Trophoblast cell (in vitro differentiated cells and primary cell): ENCODE measurements at regions not wholly inside any gene's neighbourhood (a gene's known extent, or its start where the extent isn't known, plus 50 kb on each side); places are given as distances from the start of the nearest gene placed in this dataset.
"Not testable (repeated sequence)": the region's sequence is repeated elsewhere in the genome, so short reads cannot be mapped to it uniquely, and the experiment has no call there.

Experiments used
- DNase-seq, 2 donors: peaks; one replicate each; pipeline ENCODE4 v3.0.0-alpha.2; 2016
- H2AFZ ChIP-seq: 2 replicates; pipeline ENCODE4 v1.6.1; 2013; ENCODE audit warnings: low read length, moderate library complexity, mild to moderate bottlenecking; ENCODE audit not compliant: insufficient read depth, poor library complexity
- H2AK5ac ChIP-seq: 2 replicates; pipeline ENCODE4 v1.6.1; 2013; ENCODE audit warnings: mild to moderate bottlenecking, low read length
- H2BK120ac ChIP-seq: 2 replicates; pipeline ENCODE4 v1.6.1; 2013; ENCODE audit warnings: low read length, mild to moderate bottlenecking, moderate library complexity; ENCODE audit not compliant: insufficient read depth, poor library complexity
- H2BK12ac ChIP-seq: 2 replicates; pipeline ENCODE4 v1.6.1; 2013; ENCODE audit warnings: mild to moderate bottlenecking, low read length, moderate library complexity
- H2BK5ac ChIP-seq: 2 replicates; pipeline ENCODE4 v1.6.1; 2013; ENCODE audit warnings: low read length, low read depth, moderate library complexity, mild to moderate bottlenecking; ENCODE audit not compliant: poor library complexity
- H3K14ac ChIP-seq: 2 replicates; pipeline ENCODE4 v1.6.1; 2013; ENCODE audit warnings: mild to moderate bottlenecking, low read length
- H3K18ac ChIP-seq: 2 replicates; pipeline ENCODE4 v1.6.1; 2013; ENCODE audit warnings: mild to moderate bottlenecking, low read length
- H3K23ac ChIP-seq: 2 replicates; pipeline ENCODE4 v1.6.1; 2013; ENCODE audit warnings: low read length
- H3K27ac ChIP-seq: 2 replicates; pipeline ENCODE4 v1.5.1; 2013; ENCODE audit warnings: low read depth, mild to moderate bottlenecking, inconsistent platforms, low read length, moderate library complexity
- H3K27me3 ChIP-seq: 2 replicates; pipeline ENCODE4 v1.6.1; 2013; ENCODE audit warnings: inconsistent platforms, mild to moderate bottlenecking, low read length, moderate library complexity; ENCODE audit not compliant: insufficient read depth
- H3K36me3 ChIP-seq, 2 experiments: 1 replicate in 1 of 2; 2 replicates in 1 of 2; pipeline ENCODE4 v1.6.1; 2013; ENCODE audit warnings: low read length in 2 of 2, mild to moderate bottlenecking in 2 of 2, moderate library complexity in 1 of 2; ENCODE audit not compliant: insufficient read depth in 2 of 2, control insufficient read depth in 1 of 2
- H3K4ac ChIP-seq: 2 replicates; pipeline ENCODE4 v1.6.1; 2013; ENCODE audit warnings: low read depth, mild to moderate bottlenecking, low read length, moderate library complexity
- H3K4me1 ChIP-seq, 2 experiments: 1 replicate in 1 of 2; 2 replicates in 1 of 2; pipeline ENCODE4 v1.6.1; 2013; ENCODE audit warnings: low read length in 2 of 2, mild to moderate bottlenecking in 2 of 2, moderate library complexity in 1 of 2; ENCODE audit not compliant: insufficient read depth in 2 of 2, control insufficient read depth in 1 of 2
- H3K4me2 ChIP-seq: 2 replicates; pipeline ENCODE4 v1.6.1; 2013; ENCODE audit warnings: inconsistent platforms, mild to moderate bottlenecking, low read length, moderate library complexity
- H3K4me3 ChIP-seq: 2 replicates; pipeline ENCODE4 v1.5.1; 2013; ENCODE audit warnings: mild to moderate bottlenecking, low read depth, low read length, inconsistent platforms
- H3K79me1 ChIP-seq: one replicate; pipeline ENCODE4 v1.6.1; 2013; ENCODE audit warnings: low read length
- H3K79me2 ChIP-seq: 2 replicates; pipeline ENCODE4 v1.6.1; 2013; ENCODE audit warnings: low read length, mild to moderate bottlenecking; ENCODE audit not compliant: control insufficient read depth, insufficient read depth, poor library complexity
- H3K9ac ChIP-seq: 2 replicates; pipeline ENCODE4 v1.6.1; 2013; ENCODE audit warnings: mild to moderate bottlenecking, low read length
- H3K9me3 ChIP-seq: 2 replicates; pipeline ENCODE4 v1.6.1; 2013; ENCODE audit warnings: low read depth, mild to moderate bottlenecking, control low read depth, inconsistent platforms, low read length; ENCODE audit not compliant: insufficient read depth
- H4K12ac ChIP-seq: 2 replicates; pipeline ENCODE4 v1.6.1; 2013; ENCODE audit warnings: low read depth, mild to moderate bottlenecking, low read length, moderate library complexity
- H4K8ac ChIP-seq: 2 replicates; pipeline ENCODE4 v1.6.1; 2013; ENCODE audit warnings: low read depth, mild to moderate bottlenecking, low read length, moderate library complexity
- H4K91ac ChIP-seq: one replicate; pipeline ENCODE4 v1.6.1; 2013; ENCODE audit warnings: low read depth, mild to moderate bottlenecking, low read length, moderate library complexity
- WGBS: extraction: QIAGEN DNeasy Blood & Tissue Kit; methylation state at CpG from one replicate; pipeline ENCODE4 v1.1.7; 2013; ENCODE audit warnings: missing lambda C conversion rate; ENCODE audit not compliant: insufficient read length, insufficient coverage; ENCODE audit errors: extremely low coverage; 5-methylcytosine and 5-hydroxymethylcytosine counted together

- no peak for DNase-seq
- Histone ChIP-seq H3K4me2 (peak overlapping the region; percentile 86), H3K9ac (no peak overlapping the region), H2BK5ac (no peak overlapping the region), H3K4me1 (peaks cover 0 to 7% of the 10 kb centered on the region in 2 experiments), H2BK12ac (no peak overlapping the region), H3K27me3 (peaks cover 17% of the 10 kb centered on the region), H4K8ac (no peak overlapping the region), H2AFZ (no peak overlapping the region), H2BK120ac (no peak overlapping the region), H4K12ac (no peak overlapping the region), H3K14ac (no peak overlapping the region), H3K23ac (no peak overlapping the region), H3K4ac (no peak overlapping the region), H3K79me2 (no peaks in the 10 kb centered on the region), H3K18ac (no peak overlapping the region), H3K4me3 (peak overlapping the region; percentile 12), H3K27ac (no peak overlapping the region), H2AK5ac (no peak overlapping the region), H4K91ac (no peak overlapping the region), H3K79me1 (no peaks in the 10 kb centered on the region), H3K36me3 (no peaks in the 10 kb centered on the region), H3K9me3 (no peaks in the 10 kb centered on the region)
- no CpG with 5 or more reads among the region's 24 CpGs for WGBS
Measured at GRCh38 chr13:25018729-25019115, 77.2 kb upstream of the PABPC3 start.

- no CpG with 5 or more reads among the region's 16 CpGs for whole genome bisulfite sequencing
Measured at GRCh38 chr13:25019741-25020140, 76.2 kb upstream of the PABPC3 start.

GRCh38 chr13:25024175-25024574, 71.8 kb upstream of the PABPC3 start:
- H3K79me2 ChIP-seq: no peaks in the 10 kb centered on the region
- H2BK5ac ChIP-seq: no peak overlapping the region
- no peak overlapping the region for H2AFZ ChIP-seq
- no peak for DNase-seq
- H3K23ac ChIP-seq: no peak overlapping the region
- H3K27me3 ChIP-seq: peaks cover 3% of the 10 kb centered on the region
- no peaks in the 10 kb centered on the region for H3K79me1 ChIP-seq
- no peak overlapping the region for H3K4me2 ChIP-seq
- H2BK12ac ChIP-seq: no peak overlapping the region
- H3K36me3 ChIP-seq: no peaks in the 10 kb centered on the region
- H3K18ac ChIP-seq: no peak overlapping the region
- no peak overlapping the region for H3K9ac ChIP-seq
- no peak overlapping the region for H2BK120ac ChIP-seq
- H4K12ac ChIP-seq: no peak overlapping the region
- H4K8ac ChIP-seq: no peak overlapping the region
- H2AK5ac ChIP-seq: no peak overlapping the region
- no peak overlapping the region for H3K4ac ChIP-seq
- no peak overlapping the region for H3K4me3 ChIP-seq
- no peak overlapping the region for H3K27ac ChIP-seq
- no peaks in the 10 kb centered on the region for H3K9me3 ChIP-seq
- H3K4me1 ChIP-seq: no peaks in the 10 kb centered on the region
- no peak overlapping the region for H3K14ac ChIP-seq
- H4K91ac ChIP-seq: no peak overlapping the region
- no CpG with 5 or more reads among the region's 9 CpGs for WGBS

More at GRCh38 chr13:25019741-25020140, 76.2 kb upstream of the PABPC3 start:
- not testable (repeated sequence) for H3K79me2 ChIP-seq, H3K79me1 ChIP-seq, H3K27ac ChIP-seq, H3K23ac ChIP-seq, H2AK5ac ChIP-seq, H3K14ac ChIP-seq, H2BK12ac ChIP-seq, H4K91ac ChIP-seq, H4K8ac ChIP-seq, DNase-seq, H2BK120ac ChIP-seq, H3K36me3 ChIP-seq, H3K9ac ChIP-seq, H3K4me1 ChIP-seq, H2AFZ ChIP-seq, H3K18ac ChIP-seq, H3K4me2 ChIP-seq, H3K4ac ChIP-seq, H2BK5ac ChIP-seq, H4K12ac ChIP-seq, H3K9me3 ChIP-seq, H3K4me3 ChIP-seq
- H3K27me3 ChIP-seq: peaks cover 17% of the 10 kb centered on the region

DNA sequence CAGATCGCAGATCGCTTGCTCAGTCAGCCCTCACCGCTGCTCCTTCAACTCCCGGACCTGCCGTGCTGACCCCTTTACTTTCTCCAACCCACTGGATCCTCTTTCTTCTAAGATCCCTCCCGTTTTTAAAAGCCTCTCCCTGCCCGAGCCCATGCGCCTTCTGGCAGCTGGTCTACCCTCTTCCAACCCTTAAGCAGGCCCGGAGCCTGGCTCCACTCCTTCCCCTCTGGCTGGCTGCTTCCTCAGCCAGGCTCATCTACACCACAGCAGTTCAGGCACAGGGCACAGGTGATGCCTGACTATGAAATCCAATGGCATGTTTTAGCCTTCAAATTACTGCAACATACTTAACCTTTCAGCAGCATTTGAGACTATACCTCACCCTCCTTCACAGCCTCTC, 63.8 kb upstream of the PABPC3 start:
- no peaks in the 10 kb centered on the region for H3K9me3 ChIP-seq
- H2BK5ac ChIP-seq: no peak overlapping the region
- no peak overlapping the region for H2BK12ac ChIP-seq
- no peak overlapping the region for H2AFZ ChIP-seq
- no peaks in the 10 kb centered on the region for H3K79me1 ChIP-seq
- DNase-seq: no peak
- H4K91ac ChIP-seq: no peak overlapping the region
- no peak overlapping the region for H3K4me3 ChIP-seq
- no peak overlapping the region for H4K8ac ChIP-seq
- H3K9ac ChIP-seq: no peak overlapping the region
- no peaks in the 10 kb centered on the region for H3K36me3 ChIP-seq
- no peak overlapping the region for H4K12ac ChIP-seq
- no peak overlapping the region for H2BK120ac ChIP-seq
- no peak overlapping the region for H3K4me2 ChIP-seq
- no peak overlapping the region for H3K4ac ChIP-seq
- no peak overlapping the region for H3K23ac ChIP-seq
- H2AK5ac ChIP-seq: no peak overlapping the region
- H3K18ac ChIP-seq: no peak overlapping the region
- H3K27me3 ChIP-seq: no peaks in the 10 kb centered on the region
- no peak overlapping the region for H3K27ac ChIP-seq
- no CpG with 5 or more reads among the region's 9 CpGs for WGBS
- no peaks in the 10 kb centered on the region for H3K4me1 ChIP-seq
- no peaks in the 10 kb centered on the region for H3K79me2 ChIP-seq
- no peak overlapping the region for H3K14ac ChIP-seq
